ENCODE measurements at regions not wholly inside any gene's neighbourhood (a gene's known extent, or its start where the extent isn't known, plus 50 kb on each side); places are given as distances from the start of the nearest gene placed in this dataset.

DNA sequence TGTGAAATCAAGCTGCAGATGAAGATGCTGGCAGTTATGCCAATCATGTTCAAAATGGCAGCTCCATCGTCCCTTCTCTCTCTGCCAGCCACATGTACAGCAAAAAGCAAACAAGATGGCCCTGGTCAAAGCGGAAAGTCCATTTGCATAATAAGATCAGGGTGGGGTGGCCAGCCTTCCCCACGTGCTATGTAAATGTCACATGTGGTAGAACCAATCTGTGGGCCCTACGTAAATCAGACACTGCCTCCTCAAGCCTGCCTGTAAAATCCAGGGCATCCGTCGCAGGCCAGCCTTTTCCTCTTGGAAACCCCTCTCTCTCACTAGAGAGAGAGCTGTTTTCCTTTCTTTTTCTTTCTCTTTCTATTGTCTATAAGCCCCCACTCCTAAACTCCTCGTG is 243.5 kb upstream of the KBTBD8 start:
- no peak for DNase-seq (ENCODE audit: low read depth, low spot score)
- Mint-ChIP-seq H3K36me3 (ENCODE audit: low read depth) (no peaks in the 10 kb centered on the region), H3K27ac (ENCODE audit: unreplicated experiment) (no peak overlapping the region), H3K9me3 (peaks cover under 1% of the 10 kb centered on the region), H3K4me3 (no peak overlapping the region), H3K4me1 (peaks cover 13% of the 10 kb centered on the region), H3K27me3 (ENCODE audit: low read depth) (no peaks in the 10 kb centered on the region)
- TF ChIP-seq, protein P1, sequence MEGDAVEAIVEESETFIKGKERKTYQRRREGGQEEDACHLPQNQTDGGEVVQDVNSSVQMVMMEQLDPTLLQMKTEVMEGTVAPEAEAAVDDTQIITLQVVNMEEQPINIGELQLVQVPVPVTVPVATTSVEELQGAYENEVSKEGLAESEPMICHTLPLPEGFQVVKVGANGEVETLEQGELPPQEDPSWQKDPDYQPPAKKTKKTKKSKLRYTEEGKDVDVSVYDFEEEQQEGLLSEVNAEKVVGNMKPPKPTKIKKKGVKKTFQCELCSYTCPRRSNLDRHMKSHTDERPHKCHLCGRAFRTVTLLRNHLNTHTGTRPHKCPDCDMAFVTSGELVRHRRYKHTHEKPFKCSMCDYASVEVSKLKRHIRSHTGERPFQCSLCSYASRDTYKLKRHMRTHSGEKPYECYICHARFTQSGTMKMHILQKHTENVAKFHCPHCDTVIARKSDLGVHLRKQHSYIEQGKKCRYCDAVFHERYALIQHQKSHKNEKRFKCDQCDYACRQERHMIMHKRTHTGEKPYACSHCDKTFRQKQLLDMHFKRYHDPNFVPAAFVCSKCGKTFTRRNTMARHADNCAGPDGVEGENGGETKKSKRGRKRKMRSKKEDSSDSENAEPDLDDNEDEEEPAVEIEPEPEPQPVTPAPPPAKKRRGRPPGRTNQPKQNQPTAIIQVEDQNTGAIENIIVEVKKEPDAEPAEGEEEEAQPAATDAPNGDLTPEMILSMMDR (conservative IDR thresholded peaks at IDR 0.05) = no peak

DNA sequence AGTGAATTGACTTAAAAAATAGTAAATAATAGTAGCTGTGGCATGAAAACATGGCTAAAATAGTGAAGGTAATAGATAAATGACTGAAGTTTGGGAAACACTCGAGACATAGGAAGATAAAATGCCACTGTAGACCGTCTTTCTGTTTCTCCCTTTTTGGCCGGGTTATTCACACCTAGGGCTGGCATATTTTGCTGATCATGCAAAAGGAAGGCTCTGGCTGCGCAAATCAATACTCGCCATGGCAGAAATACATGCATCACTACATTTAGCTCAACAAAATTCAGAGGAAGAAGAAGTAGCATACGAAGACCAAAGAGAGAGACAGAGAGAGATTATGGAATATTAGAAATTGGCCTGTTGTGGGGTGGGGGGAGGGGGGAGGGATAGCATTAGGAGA is 242.2 kb upstream of the KBTBD8 start:
- DNase-seq (ENCODE audit: low read depth, low spot score) = no peak
- H3K9me3 Mint-ChIP-seq = peaks cover 2% of the 10 kb centered on the region
- H3K4me1 Mint-ChIP-seq = peaks cover 10% of the 10 kb centered on the region
- no peaks in the 10 kb centered on the region for H3K27me3 Mint-ChIP-seq (ENCODE audit: low read depth)
- H3K4me3 Mint-ChIP-seq = no peak overlapping the region
- TF ChIP-seq, protein P1 (conservative IDR thresholded peaks at IDR 0.05) = no peak
- no peak overlapping the region for H3K27ac Mint-ChIP-seq (ENCODE audit: unreplicated experiment)
- H3K36me3 Mint-ChIP-seq (ENCODE audit: low read depth) = no peaks in the 10 kb centered on the region

DNA sequence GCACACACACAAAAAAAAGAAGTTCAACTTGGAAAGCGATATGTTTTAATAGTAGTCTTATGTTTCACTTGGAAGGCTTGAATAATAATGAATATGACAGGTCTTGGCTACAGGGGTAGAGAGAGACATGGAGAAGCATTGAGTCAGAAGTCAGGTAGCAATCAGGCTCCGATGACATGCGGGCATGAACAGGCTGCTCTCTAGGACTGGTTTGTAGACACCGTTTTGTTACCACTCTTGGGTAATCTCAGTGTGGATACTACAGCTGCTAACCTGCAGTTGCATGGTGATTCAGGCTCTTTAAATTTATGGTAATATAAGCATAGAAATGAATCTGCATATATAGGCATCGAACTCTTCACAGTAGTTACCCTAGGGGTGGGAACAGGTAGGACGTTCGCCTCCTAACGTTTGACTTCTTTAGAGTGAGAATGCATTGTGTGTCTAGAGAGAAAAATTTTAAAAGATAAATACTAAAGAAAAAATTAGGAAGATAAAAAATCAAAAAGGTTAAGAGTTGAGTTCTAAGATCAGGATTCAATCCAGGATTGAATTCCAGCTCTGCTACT is 241.6 kb upstream of the KBTBD8 start:
- Mint-ChIP-seq H3K36me3 (ENCODE audit: low read depth) (no peaks in the 10 kb centered on the region), H3K4me1 (peaks cover 5% of the 10 kb centered on the region), H3K27ac (ENCODE audit: unreplicated experiment) (no peak overlapping the region), H3K4me3 (no peak overlapping the region), H3K9me3 (peaks cover 2% of the 10 kb centered on the region), H3K27me3 (ENCODE audit: low read depth) (no peaks in the 10 kb centered on the region)
- TF ChIP-seq, protein P1 (conservative IDR thresholded peaks at IDR 0.05) = no peak
- no peak for DNase-seq (ENCODE audit: low read depth, low spot score)

DNA sequence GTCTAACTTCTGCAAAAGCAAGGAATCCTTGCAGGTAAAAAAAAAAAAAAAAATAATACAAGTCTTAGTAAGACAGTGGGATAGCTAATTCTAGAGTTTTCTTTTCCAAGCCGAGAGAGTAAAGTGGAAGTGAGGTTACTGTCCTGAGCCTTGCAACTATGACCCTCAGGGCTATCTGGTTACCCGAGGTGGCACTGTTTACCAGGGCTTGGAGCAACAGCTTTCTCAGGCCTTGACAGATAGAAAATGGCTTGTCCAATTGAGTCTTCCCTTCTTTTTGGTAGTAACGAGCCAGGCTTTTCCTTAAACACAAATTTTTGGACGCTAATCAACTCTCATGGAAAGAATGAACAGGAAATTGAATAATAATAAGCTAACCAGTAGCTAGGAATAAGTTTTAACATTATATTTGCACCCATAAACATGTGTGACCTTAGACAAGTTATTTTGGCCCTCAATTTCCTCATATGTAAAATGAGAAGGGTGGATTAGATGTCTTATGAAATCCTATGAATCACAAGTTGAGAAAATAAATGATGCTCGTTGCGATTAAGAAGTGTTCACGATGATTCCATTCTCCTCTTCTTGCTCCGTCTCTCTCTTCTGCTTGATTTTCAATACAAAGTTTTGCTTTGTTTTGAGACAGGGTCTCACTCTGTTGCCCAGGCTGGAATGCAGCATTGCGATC is 236.9 kb upstream of the KBTBD8 start:
- H3K36me3 Mint-ChIP-seq (ENCODE audit: low read depth) = peaks cover 10% of the 10 kb centered on the region
- TF ChIP-seq, protein P1 (conservative IDR thresholded peaks at IDR 0.05) = no peak
- H3K9me3 Mint-ChIP-seq = peaks cover 10% of the 10 kb centered on the region
- no peaks in the 10 kb centered on the region for H3K4me1 Mint-ChIP-seq
- no peak overlapping the region for H3K4me3 Mint-ChIP-seq
- no peak for DNase-seq (ENCODE audit: low read depth, low spot score)
- no peak overlapping the region for H3K27ac Mint-ChIP-seq (ENCODE audit: unreplicated experiment)
- H3K27me3 Mint-ChIP-seq (ENCODE audit: low read depth) = no peaks in the 10 kb centered on the region

DNA sequence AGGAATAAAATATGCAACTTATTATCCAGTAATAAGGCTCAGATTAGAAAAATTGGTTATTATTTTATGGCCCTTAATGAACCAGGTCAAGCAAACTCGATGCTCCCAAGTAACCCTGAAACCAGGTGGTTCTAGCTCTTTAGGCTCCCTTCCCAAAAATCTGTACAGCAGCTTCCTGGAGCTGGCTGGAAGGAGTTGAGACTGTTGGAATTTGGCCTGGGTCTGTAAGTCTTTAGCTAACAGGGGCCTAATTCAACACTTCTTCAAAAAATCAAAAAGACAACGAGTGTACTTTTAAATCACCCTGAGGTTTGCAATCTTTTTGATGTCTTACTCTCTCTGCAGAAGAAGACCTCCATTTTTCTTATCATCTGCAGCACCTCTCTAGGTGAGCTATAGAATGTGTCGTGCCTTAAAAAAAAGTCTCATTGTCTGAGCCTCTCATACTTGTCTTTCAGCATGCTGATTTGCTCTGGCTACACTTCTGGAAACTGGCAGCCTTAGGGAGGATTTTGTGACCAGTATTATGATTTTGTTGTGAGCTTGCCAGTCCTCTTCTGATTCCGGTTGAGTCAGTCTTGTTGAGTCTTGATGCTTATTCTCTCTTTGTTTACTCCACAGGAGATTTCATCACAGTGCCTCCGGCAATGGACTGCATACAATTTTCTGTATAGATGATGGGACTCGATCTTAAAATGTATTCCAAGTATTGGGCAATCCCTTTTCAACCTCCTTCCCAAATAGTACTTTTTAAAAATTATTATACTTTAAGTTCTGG is 235.0 kb upstream of the KBTBD8 start:
- Mint-ChIP-seq H3K4me1 (no peaks in the 10 kb centered on the region), H3K27ac (ENCODE audit: unreplicated experiment) (peak overlapping the region; percentile 20), H3K27me3 (ENCODE audit: low read depth) (no peaks in the 10 kb centered on the region), H3K36me3 (ENCODE audit: low read depth) (peaks cover 19% of the 10 kb centered on the region), H3K9me3 (peaks cover 14% of the 10 kb centered on the region), H3K4me3 (no peak overlapping the region)
- TF ChIP-seq, protein P1 (conservative IDR thresholded peaks at IDR 0.05) = no peak
- no peak for DNase-seq (ENCODE audit: low read depth, low spot score)
